PC-3 (cell line): ENCODE measurements at regions not wholly inside any gene's neighbourhood (a gene's known extent, or its start where the extent isn't known, plus 50 kb on each side); places are given as distances from the start of the nearest gene placed in this dataset.
"Not testable (repeated sequence)": the region's sequence is repeated elsewhere in the genome, so short reads cannot be mapped to it uniquely, and the experiment has no call there.

ENCODE experiments used
- ATAC-seq: fragments of 200-7000 bp; cut with Tn5 transposase; 2 replicates; pipeline ENCODE4 v1.9.1; 2020; ENCODE audit warnings: mild to moderate bottlenecking, moderate library complexity
- BruUV-seq: library from RNA; stranded (reverse); fragments of 400-500 nt; replicated peaks from 2 replicates; lab custom pipeline; 2021; lab: Mats Ljungman, UMichigan
- CTCF ChIA-PET: fragments of 300-600 bp; sonication (Branson Sonifier 250); formaldehyde crosslinking; loops from one replicate; lab custom pipeline; 2022; ENCODE audit warnings: antibody characterized with exemption; lab: Charles Lee
- POLR2A ChIA-PET: fragments of 300-600 bp; sonication (Branson Sonifier 250); formaldehyde crosslinking; loops from one replicate; lab custom pipeline; 2022; ENCODE audit warnings: antibody characterized with exemption; ENCODE audit not compliant: unreplicated experiment; lab: Charles Lee
- DNase-seq: peaks from one replicate; pipeline ENCODE4 v3.0.0-alpha.2; 2015
- H2AFZ ChIP-seq: fragments of 300-600 bp; sonication (generic); 2 replicates; pipeline ENCODE4 v1.6.0; 2016; ENCODE audit warnings: antibody characterized with exemption, low read length
- H3F3A ChIP-seq: fragments of 300-600 bp; sonication (generic); one replicate; pipeline ENCODE4 v1.6.0; 2017; ENCODE audit warnings: antibody characterized with exemption, low read length, control low read depth, mild to moderate bottlenecking; ENCODE audit not compliant: unreplicated experiment
- H3K27ac ChIP-seq: fragments of 300-600 bp; sonication (generic); 2 replicates; pipeline ENCODE4 v1.5.1; 2016; ENCODE audit warnings: mild to moderate bottlenecking, low read length
- H3K27me3 ChIP-seq: fragments of 300-600 bp; sonication (generic); 2 replicates; pipeline ENCODE4 v1.6.1; 2016; ENCODE audit warnings: low read length, mixed read lengths
- H3K36me3 ChIP-seq: fragments of 300-600 bp; sonication (generic); 2 replicates; pipeline ENCODE4 v1.6.1; 2016; ENCODE audit warnings: low read depth, mixed run types, low read length, mixed read lengths
- H3K4me1 ChIP-seq: fragments of 300-600 bp; sonication (generic); 2 replicates; pipeline ENCODE4 v1.5.1; 2016; ENCODE audit warnings: low read length; ENCODE audit not compliant: insufficient read depth
- H3K4me2 ChIP-seq: fragments of 300-600 bp; sonication (generic); 2 replicates; pipeline ENCODE4 v1.6.0; 2016; ENCODE audit warnings: low read length
- H3K4me3 ChIP-seq: fragments of 300-600 bp; sonication (generic); 2 replicates; pipeline ENCODE4 v1.5.1; 2016; ENCODE audit warnings: mild to moderate bottlenecking, low read length, mixed read lengths
- H3K79me2 ChIP-seq: fragments of 300-600 bp; sonication (generic); 2 replicates; pipeline ENCODE4 v1.6.1; 2017; ENCODE audit warnings: low read length, mixed read lengths
- H3K9ac ChIP-seq: fragments of 300-600 bp; sonication (generic); 2 replicates; pipeline ENCODE4 v1.6.0; 2016; ENCODE audit warnings: mild to moderate bottlenecking, low read length
- H3K9me2 ChIP-seq: fragments of 300-600 bp; sonication (generic); replicated peaks from 2 replicates; pipeline ENCODE4 v1.6.1; 2016; ENCODE audit warnings: mixed run types, low read length, mixed read lengths
- H3K9me3 ChIP-seq: fragments of 300-600 bp; sonication (generic); 2 replicates; pipeline ENCODE4 v1.6.1; 2016; ENCODE audit warnings: low read length, mixed read lengths
- H4K20me1 ChIP-seq: fragments of 300-600 bp; sonication (generic); 2 replicates; pipeline ENCODE4 v1.6.1; 2016; ENCODE audit warnings: low read length, mixed read lengths
- CTCF ChIP-seq: fragments of 300-600 bp; sonication (generic); conservative IDR thresholded peaks from 2 replicates; pipeline ENCODE4 v1.5.1; 2017; ENCODE audit warnings: antibody characterized with exemption, low read depth, mild to moderate bottlenecking, low read length
- EZH2 ChIP-seq: fragments of 300-600 bp; sonication (generic); IDR thresholded peaks from one replicate; pipeline ENCODE4 v1.6.1; 2017; ENCODE audit warnings: antibody characterized with exemption, mild to moderate bottlenecking, low read length; ENCODE audit not compliant: unreplicated experiment
- EZH2phosphoT487 ChIP-seq: fragments of 300-600 bp; sonication (generic); IDR thresholded peaks from 2 replicates; pipeline ENCODE4 v1.6.1; 2018; ENCODE audit warnings: mild to moderate bottlenecking, antibody characterized with exemption, low read length, borderline replicate concordance
- intact Hi-C: fragments of 100-400 bp; cut with micrococcal nuclease; formaldehyde crosslinking; loops from 2 replicates; pipeline ENCODE4 v1.9.0; 2023

- no peaks in the 10 kb centered on the region for H3K4me1 ChIP-seq
- no peaks in the 10 kb centered on the region for H3K36me3 ChIP-seq
- H3K27me3 ChIP-seq, result no peaks in the 10 kb centered on the region
- ATAC-seq, result no peak
- H3K9me3 ChIP-seq, result no peaks in the 10 kb centered on the region
- DNase-seq, result no peak
- H3K4me2 ChIP-seq, result no peak overlapping the region
- ChIA-PET POLR2A (no interaction called here), CTCF (no interaction called here)
- no peak overlapping the region for H3K9ac ChIP-seq
- H4K20me1 ChIP-seq, result no peaks in the 10 kb centered on the region
- no peak for TF ChIP-seq EZH2
- no peaks in the 10 kb centered on the region for H3F3A ChIP-seq
- H3K4me3 ChIP-seq, result no peak overlapping the region
- BruUV-seq, result no TSS peak
- intact Hi-C loops, result no loop called here
- H3K9me2 ChIP-seq, result no peaks in the 10 kb centered on the region
- no peak overlapping the region for H3K27ac ChIP-seq
- no peaks in the 10 kb centered on the region for H3K79me2 ChIP-seq
- H2AFZ ChIP-seq, result no peak overlapping the region
Observed at GRCh38 chr16:25366078-25366477, 108.4 kb upstream of the ZKSCAN2 start.

GRCh38 chr16:25359516-25359915, 101.9 kb upstream of the ZKSCAN2 start:
- BruUV-seq, CTCF ChIA-PET, DNase-seq: not testable (repeated sequence)

GRCh38 chr16:25344006-25344405, 86.4 kb upstream of the ZKSCAN2 start:
- DNase-seq, result no peak
- intact Hi-C loops, result no loop called here
- H3K9me3 ChIP-seq, result no peaks in the 10 kb centered on the region
- no peak for TF ChIP-seq EZH2phosphoT487
- no peak for TF ChIP-seq CTCF
- TF ChIP-seq EZH2, result no peak
- no peak overlapping the region for H3K4me3 ChIP-seq
- no peaks in the 10 kb centered on the region for H3F3A ChIP-seq
- ATAC-seq, result no peak
- no peaks in the 10 kb centered on the region for H3K4me1 ChIP-seq
- H3K27ac ChIP-seq, result no peak overlapping the region
- no peaks in the 10 kb centered on the region for H3K27me3 ChIP-seq
- no TSS peak for BruUV-seq
- no peak overlapping the region for H2AFZ ChIP-seq
- no peak overlapping the region for H3K4me2 ChIP-seq
- H3K9me2 ChIP-seq, result no peaks in the 10 kb centered on the region
- H4K20me1 ChIP-seq, result no peaks in the 10 kb centered on the region
- H3K36me3 ChIP-seq, result no peaks in the 10 kb centered on the region
- H3K79me2 ChIP-seq, result no peaks in the 10 kb centered on the region
- H3K9ac ChIP-seq, result no peak overlapping the region
- POLR2A ChIA-PET, result no interaction called here
- CTCF ChIA-PET, result no interaction called here

More at GRCh38 chr16:25359516-25359915, 101.9 kb upstream of the ZKSCAN2 start:
- intact Hi-C loops, H3K4me1 ChIP-seq, H4K20me1 ChIP-seq, H3K4me2 ChIP-seq, H3K4me3 ChIP-seq, H3K79me2 ChIP-seq, H3F3A ChIP-seq, H3K27ac ChIP-seq, H3K9me3 ChIP-seq, H3K36me3 ChIP-seq, H3K9ac ChIP-seq, ATAC-seq, H2AFZ ChIP-seq, H3K9me2 ChIP-seq, H3K27me3 ChIP-seq, POLR2A ChIA-PET: not testable (repeated sequence)

GRCh38 chr16:25340973-25341372, 83.3 kb upstream of the ZKSCAN2 start:
- Histone ChIP-seq H3K9ac (no peak overlapping the region), H3K27ac (no peak overlapping the region), H3F3A (no peaks in the 10 kb centered on the region), H3K27me3 (no peaks in the 10 kb centered on the region), H3K79me2 (no peaks in the 10 kb centered on the region), H3K4me2 (no peak overlapping the region), H3K36me3 (no peaks in the 10 kb centered on the region), H4K20me1 (no peaks in the 10 kb centered on the region), H2AFZ (no peak overlapping the region), H3K4me3 (no peak overlapping the region), H3K4me1 (no peaks in the 10 kb centered on the region), H3K9me2 (no peaks in the 10 kb centered on the region), H3K9me3 (no peaks in the 10 kb centered on the region)
- ChIA-PET CTCF (no interaction called here), POLR2A (no interaction called here)
- no peak for TF ChIP-seq EZH2phosphoT487
- no peak for TF ChIP-seq EZH2
- TF ChIP-seq CTCF, result no peak
- intact Hi-C loops, result no loop called here
- BruUV-seq, result no TSS peak
- no peak for ATAC-seq
- no peak for DNase-seq
